Mucosa of rectum (tissue), 2 donors: ENCODE measurements at regions not wholly inside any gene's neighbourhood (a gene's known extent, or its start where the extent isn't known, plus 50 kb on each side); places are given as distances from the start of the nearest gene placed in this dataset.

Experiments used
- H3K27ac ChIP-seq, 2 donors: one replicate each; pipeline ENCODE4 v1.7.0; 2013; ENCODE audit warnings: inconsistent platforms in 2 of 2, low read depth in 2 of 2, low read length in 2 of 2
- H3K27me3 ChIP-seq, 2 donors: one replicate each; pipeline ENCODE4 v1.7.0; 2013; ENCODE audit warnings: low read length in 2 of 2; ENCODE audit not compliant: control insufficient read depth in 2 of 2, insufficient read depth in 2 of 2
- H3K36me3 ChIP-seq, 2 donors: one replicate each; pipeline ENCODE4 v1.7.0; 2013; ENCODE audit warnings: low read length in 2 of 2; ENCODE audit not compliant: control insufficient read depth in 2 of 2, insufficient read depth in 2 of 2
- H3K4me1 ChIP-seq, 2 donors: one replicate each; pipeline ENCODE4 v1.7.0; 2013; ENCODE audit warnings: low read length in 2 of 2, mild to moderate bottlenecking in 1 of 2; ENCODE audit not compliant: control insufficient read depth in 2 of 2, insufficient read depth in 2 of 2
- H3K4me3 ChIP-seq, 2 donors: one replicate each; pipeline ENCODE4 v1.7.0; 2013; ENCODE audit warnings: low read length in 2 of 2
- H3K9ac ChIP-seq, 2 donors: one replicate each; pipeline ENCODE4 v1.7.0; 2013; ENCODE audit warnings: low read length in 2 of 2, low read depth in 1 of 2, mild to moderate bottlenecking in 1 of 2
- H3K9me3 ChIP-seq, 2 donors: one replicate each; pipeline ENCODE4 v1.7.0; 2013; ENCODE audit warnings: low read length in 2 of 2; ENCODE audit not compliant: control insufficient read depth in 2 of 2
- donor health status: healthy.
- donor health status: Normal muscosa, but diverticular disease.

- Histone ChIP-seq H3K9me3 (no peaks in the 10 kb centered on the region), H3K9ac (no peak overlapping the region), H3K4me3 (no peak overlapping the region), H3K36me3 (no peaks in the 10 kb centered on the region), H3K4me1 (peaks cover 2 to 5% of the 10 kb centered on the region in 2 donors), H3K27ac (peak overlapping the region in 1 of 2 donors; percentile 44), H3K27me3 (no peaks in the 10 kb centered on the region)
Observed at GRCh38 chr21:39094847-39095579, 88.2 kb downstream of the PSMG1 start.

GRCh38 chr21:39094087-39094780 is 89.0 kb downstream of the PSMG1 start:
- peaks cover 2 to 5% of the 10 kb centered on the region in 2 donors for H3K4me1 ChIP-seq
- no peaks in the 10 kb centered on the region for H3K36me3 ChIP-seq
- H3K27ac ChIP-seq, result peak overlapping the region; percentile 19 to 48
- H3K9me3 ChIP-seq, result no peaks in the 10 kb centered on the region
- H3K27me3 ChIP-seq, result no peaks in the 10 kb centered on the region
- H3K4me3 ChIP-seq, result no peak overlapping the region
- H3K9ac ChIP-seq, result no peak overlapping the region

GRCh38 chr21:39093526-39093925 is 89.7 kb downstream of the PSMG1 start:
- Histone ChIP-seq H3K9me3 (no peaks in the 10 kb centered on the region), H3K4me3 (no peak overlapping the region), H3K27ac (peak overlapping the region; percentile 19 to 48), H3K36me3 (no peaks in the 10 kb centered on the region), H3K9ac (no peak overlapping the region), H3K27me3 (no peaks in the 10 kb centered on the region), H3K4me1 (peaks cover 2 to 5% of the 10 kb centered on the region in 2 donors)

- no peaks in the 10 kb centered on the region for H3K27me3 ChIP-seq
- no peak overlapping the region for H3K4me3 ChIP-seq
- H3K9ac ChIP-seq, result no peak overlapping the region
- peaks cover 1 to 3% of the 10 kb centered on the region in 2 donors for H3K4me1 ChIP-seq
- no peaks in the 10 kb centered on the region for H3K36me3 ChIP-seq
- no peaks in the 10 kb centered on the region for H3K9me3 ChIP-seq
- H3K27ac ChIP-seq, result no peak overlapping the region
Observed at GRCh38 chr21:39088831-39089380, 94.3 kb downstream of the PSMG1 start.

- Histone ChIP-seq H3K9ac (no peak overlapping the region), H3K27ac (peak overlapping the region in 1 of 2 donors; percentile 44), H3K27me3 (no peaks in the 10 kb centered on the region), H3K4me1 (peaks cover 7 to 9% of the 10 kb centered on the region in 2 donors), H3K4me3 (no peak overlapping the region), H3K9me3 (no peaks in the 10 kb centered on the region), H3K36me3 (no peaks in the 10 kb centered on the region)
Observed at GRCh38 chr21:39088031-39088370, 95.2 kb downstream of the PSMG1 start.

- Histone ChIP-seq H3K27ac (peak overlapping the region in 1 of 2 donors; percentile 44), H3K4me1 (peaks cover 11 to 13% of the 10 kb centered on the region in 2 donors), H3K4me3 (no peak overlapping the region), H3K27me3 (no peaks in the 10 kb centered on the region), H3K36me3 (no peaks in the 10 kb centered on the region), H3K9ac (no peak overlapping the region), H3K9me3 (no peaks in the 10 kb centered on the region)
Observed at GRCh38 chr21:39087238-39088030, 95.8 kb downstream of the PSMG1 start.

GRCh38 chr21:39086547-39086946 is 96.7 kb downstream of the PSMG1 start:
- H3K4me3 ChIP-seq, result no peak overlapping the region
- no peaks in the 10 kb centered on the region for H3K36me3 ChIP-seq
- no peaks in the 10 kb centered on the region for H3K9me3 ChIP-seq
- no peak overlapping the region for H3K27ac ChIP-seq
- H3K9ac ChIP-seq, result no peak overlapping the region
- peaks cover 15 to 20% of the 10 kb centered on the region in 2 donors for H3K4me1 ChIP-seq
- no peaks in the 10 kb centered on the region for H3K27me3 ChIP-seq

GRCh38 chr21:39085843-39086405 is 97.3 kb downstream of the PSMG1 start:
- Histone ChIP-seq H3K36me3 (no peaks in the 10 kb centered on the region), H3K4me3 (no peak overlapping the region), H3K9ac (no peak overlapping the region), H3K9me3 (no peaks in the 10 kb centered on the region), H3K27ac (no peak overlapping the region), H3K4me1 (peaks cover 15 to 20% of the 10 kb centered on the region in 2 donors), H3K27me3 (no peaks in the 10 kb centered on the region)

GRCh38 chr21:39084979-39085729 is 98.1 kb downstream of the PSMG1 start:
- Histone ChIP-seq H3K36me3 (no peaks in the 10 kb centered on the region), H3K27me3 (no peaks in the 10 kb centered on the region), H3K9ac (no peak overlapping the region), H3K27ac (no peak overlapping the region), H3K9me3 (no peaks in the 10 kb centered on the region), H3K4me1 (peaks cover 15 to 20% of the 10 kb centered on the region in 2 donors), H3K4me3 (no peak overlapping the region)
